ENCODE measurements at regions not wholly inside any gene's neighbourhood (a gene's known extent, or its start where the extent isn't known, plus 50 kb on each side); places are given as distances from the start of the nearest gene placed in this dataset.

- H3K4me1 ChIP-seq = no peaks in the 10 kb centered on the region
- TF ChIP-seq, protein P1, sequence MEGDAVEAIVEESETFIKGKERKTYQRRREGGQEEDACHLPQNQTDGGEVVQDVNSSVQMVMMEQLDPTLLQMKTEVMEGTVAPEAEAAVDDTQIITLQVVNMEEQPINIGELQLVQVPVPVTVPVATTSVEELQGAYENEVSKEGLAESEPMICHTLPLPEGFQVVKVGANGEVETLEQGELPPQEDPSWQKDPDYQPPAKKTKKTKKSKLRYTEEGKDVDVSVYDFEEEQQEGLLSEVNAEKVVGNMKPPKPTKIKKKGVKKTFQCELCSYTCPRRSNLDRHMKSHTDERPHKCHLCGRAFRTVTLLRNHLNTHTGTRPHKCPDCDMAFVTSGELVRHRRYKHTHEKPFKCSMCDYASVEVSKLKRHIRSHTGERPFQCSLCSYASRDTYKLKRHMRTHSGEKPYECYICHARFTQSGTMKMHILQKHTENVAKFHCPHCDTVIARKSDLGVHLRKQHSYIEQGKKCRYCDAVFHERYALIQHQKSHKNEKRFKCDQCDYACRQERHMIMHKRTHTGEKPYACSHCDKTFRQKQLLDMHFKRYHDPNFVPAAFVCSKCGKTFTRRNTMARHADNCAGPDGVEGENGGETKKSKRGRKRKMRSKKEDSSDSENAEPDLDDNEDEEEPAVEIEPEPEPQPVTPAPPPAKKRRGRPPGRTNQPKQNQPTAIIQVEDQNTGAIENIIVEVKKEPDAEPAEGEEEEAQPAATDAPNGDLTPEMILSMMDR (IDR thresholded peaks at IDR 0.05) = no peak
- no peaks in the 10 kb centered on the region for H3K9me3 ChIP-seq
- ATAC-seq (no peak), DNase-seq (no peak)
- H3K27ac ChIP-seq = no peak overlapping the region
- intact Hi-C loops (cut with DNase I) = no loop called here
- H3K4me3 ChIP-seq = no peak overlapping the region
- no peaks in the 10 kb centered on the region for H3K36me3 ChIP-seq
- H3K27me3 ChIP-seq = no peaks in the 10 kb centered on the region
Measured at GRCh38 chr4:135573251-135573650, 1371.7 kb upstream of the PABPC4L start.

DNA sequence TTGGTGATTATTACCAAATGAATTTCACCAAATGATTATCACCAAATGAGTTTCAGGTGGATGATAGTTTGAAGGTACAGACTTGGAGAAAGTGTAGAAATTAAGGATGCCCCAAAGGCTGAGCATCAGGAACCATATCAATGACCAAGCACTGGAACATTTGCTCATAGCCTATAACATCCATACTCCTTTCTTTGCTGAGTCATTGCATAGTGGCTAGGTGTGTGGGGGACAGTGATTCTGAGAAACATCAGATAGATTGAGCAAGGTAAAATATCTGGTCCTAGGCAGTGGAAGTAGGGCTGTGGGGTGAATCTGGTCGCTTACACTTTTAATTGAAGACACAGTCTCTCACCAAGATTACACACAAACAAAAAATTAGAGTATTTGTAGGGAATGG is 1362.5 kb upstream of the PABPC4L start:
- no peaks in the 10 kb centered on the region for H3K9me3 ChIP-seq
- intact Hi-C loops (cut with DNase I) = no loop called here
- no peaks in the 10 kb centered on the region for H3K4me1 ChIP-seq
- ATAC-seq (no peak), DNase-seq (no peak)
- no peak overlapping the region for H3K27ac ChIP-seq
- no peak overlapping the region for H3K4me3 ChIP-seq
- no peaks in the 10 kb centered on the region for H3K27me3 ChIP-seq
- H3K36me3 ChIP-seq = no peaks in the 10 kb centered on the region
- TF ChIP-seq, protein P1 (IDR thresholded peaks at IDR 0.05) = no peak

- no peak for DNase-seq
Measured at GRCh38 chr4:135553213-135553612, 1351.6 kb upstream of the PABPC4L start.

GRCh38 chr4:135552131-135552530 is 1350.5 kb upstream of the PABPC4L start:
- H3K36me3 ChIP-seq = no peaks in the 10 kb centered on the region
- no peak overlapping the region for H3K4me3 ChIP-seq
- intact Hi-C loops (cut with DNase I) = no loop called here
- no peaks in the 10 kb centered on the region for H3K27me3 ChIP-seq
- H3K9me3 ChIP-seq = no peaks in the 10 kb centered on the region
- ATAC-seq (no peak), DNase-seq (no peak)
- H3K4me1 ChIP-seq = no peaks in the 10 kb centered on the region
- H3K27ac ChIP-seq = no peak overlapping the region
- TF ChIP-seq, protein P1 (IDR thresholded peaks at IDR 0.05) = no peak

More at GRCh38 chr4:135553213-135553612, 1351.6 kb upstream of the PABPC4L start:
- TF ChIP-seq, protein P1 (IDR thresholded peaks at IDR 0.05) = no peak
- Histone ChIP-seq H3K9me3 (no peaks in the 10 kb centered on the region), H3K4me1 (no peaks in the 10 kb centered on the region), H3K36me3 (no peaks in the 10 kb centered on the region), H3K4me3 (no peak overlapping the region), H3K27ac (no peak overlapping the region), H3K27me3 (no peaks in the 10 kb centered on the region)
- intact Hi-C loops (cut with DNase I) = no loop called here
- ATAC-seq = no peak

- DNase-seq (no peak), ATAC-seq (no peak)
- intact Hi-C loops (cut with DNase I) = no loop called here
- H3K27me3 ChIP-seq = no peaks in the 10 kb centered on the region
- TF ChIP-seq, protein P1 (IDR thresholded peaks at IDR 0.05) = no peak
- no peaks in the 10 kb centered on the region for H3K9me3 ChIP-seq
- no peaks in the 10 kb centered on the region for H3K36me3 ChIP-seq
- no peak overlapping the region for H3K4me3 ChIP-seq
- H3K27ac ChIP-seq = no peak overlapping the region
- no peaks in the 10 kb centered on the region for H3K4me1 ChIP-seq
Measured at GRCh38 chr4:135548711-135549110, 1347.1 kb upstream of the PABPC4L start.

GRCh38 chr4:135545616-135546317 is 1344.2 kb upstream of the PABPC4L start:
- intact Hi-C loops (cut with DNase I) = no loop called here
- Histone ChIP-seq H3K27ac (no peak overlapping the region), H3K36me3 (no peaks in the 10 kb centered on the region), H3K4me1 (no peaks in the 10 kb centered on the region), H3K9me3 (no peaks in the 10 kb centered on the region), H3K27me3 (no peaks in the 10 kb centered on the region), H3K4me3 (no peak overlapping the region)
- TF ChIP-seq, protein P1 (IDR thresholded peaks at IDR 0.05) = no peak
- ATAC-seq = no peak
- DNase-seq = no peak
